Panc1 (cell line): ENCODE measurements at regions not wholly inside any gene's neighbourhood (a gene's known extent, or its start where the extent isn't known, plus 50 kb on each side); places are given as distances from the start of the nearest gene placed in this dataset.
A peak's percentile ranks its signal among the peaks of the same experiment; 100 is the strongest.

Source experiments
- ATAC-seq: fragments of 200-7000 bp; cut with Tn5 transposase; 2 replicates; pipeline ENCODE4 v1.9.1; 2020; ENCODE audit warnings: mild to moderate bottlenecking, moderate library complexity
- BruUV-seq: library from RNA; stranded (reverse); fragments of 400-500 nt; replicated peaks from 2 replicates; lab custom pipeline; 2021; lab: Mats Ljungman, UMichigan
- CTCF ChIA-PET: fragments of 300-600 bp; sonication (Branson Sonifier 250); formaldehyde crosslinking; loops from one replicate; lab custom pipeline; 2022; ENCODE audit warnings: antibody characterized with exemption; lab: Charles Lee
- POLR2A ChIA-PET: fragments of 300-600 bp; sonication (Branson Sonifier 250); formaldehyde crosslinking; loops from one replicate; lab custom pipeline; 2022; ENCODE audit warnings: antibody characterized with exemption; lab: Charles Lee
- DNase-seq: peaks from one replicate; pipeline ENCODE4 v3.0.0-alpha.2; 2010; ENCODE audit warnings: low read depth, low spot score
- H3K27ac ChIP-seq: 2 replicates; pipeline ENCODE4 v1.5.1; 2011; ENCODE audit warnings: mild to moderate bottlenecking, low read length, inconsistent platforms
- H3K27me3 ChIP-seq: fragments of 200-500 bp; sonication (Bioruptor generic); 2 replicates; pipeline ENCODE4 v1.6.0; 2014; ENCODE audit warnings: low read length, inconsistent platforms; ENCODE audit not compliant: control insufficient read depth, insufficient read depth
- H3K36me3 ChIP-seq: fragments of 200-500 bp; sonication (Bioruptor generic); 2 replicates; pipeline ENCODE4 v1.5.1; 2014; ENCODE audit warnings: inconsistent platforms, mild to moderate bottlenecking, low read length, moderate library complexity; ENCODE audit not compliant: control insufficient read depth, insufficient read depth
- H3K4me1 ChIP-seq: 2 replicates; pipeline ENCODE4 v1.5.1; 2011; ENCODE audit warnings: inconsistent platforms, mild to moderate bottlenecking, low read length, moderate library complexity; ENCODE audit not compliant: control insufficient read depth, insufficient read depth
- H3K4me3 ChIP-seq, 2 experiments: 2 replicates each; pipeline ENCODE4 v1.5.1; 2011 to 2012; ENCODE audit warnings: low read depth in 2 of 2, low read length in 2 of 2, mild to moderate bottlenecking in 2 of 2, inconsistent platforms in 1 of 2, moderate library complexity in 1 of 2
- H3K9me3 ChIP-seq: fragments of 200-500 bp; sonication (Bioruptor generic); 2 replicates; pipeline ENCODE4 v1.5.1; 2014; ENCODE audit warnings: low read depth, mild to moderate bottlenecking, inconsistent platforms, low read length, moderate library complexity; ENCODE audit not compliant: control insufficient read depth, insufficient read depth
- POLR2AphosphoS5 ChIP-seq: IDR thresholded peaks from 2 replicates; pipeline ENCODE4 v1.6.1; 2012; ENCODE audit warnings: mild to moderate bottlenecking, low read depth, low read length, moderate library complexity
- SIN3A ChIP-seq: IDR thresholded peaks from 2 replicates; pipeline ENCODE4 v1.6.1; 2012; ENCODE audit warnings: low read depth, mild to moderate bottlenecking, low read length, moderate library complexity, borderline replicate concordance; ENCODE audit not compliant: insufficient read depth
- TCF7L2 ChIP-seq: IDR thresholded peaks from 2 replicates; pipeline ENCODE4 v1.6.1; 2011; ENCODE audit warnings: mild to moderate bottlenecking, low read depth, low read length, inconsistent platforms
- in situ Hi-C: cut with HindIII; loops from 2 replicates; pipeline ENCODE4 v1.10.0; 2016; ENCODE audit warnings: low sequenced_read_pairs, low pct_unique_long_range_greater_than_20kb
- intact Hi-C: fragments of 100-400 bp; cut with micrococcal nuclease; formaldehyde crosslinking; loops from one replicate; pipeline ENCODE4 v1.10.0; 2022; ENCODE audit not compliant: unreplicated experiment
- TF ChIP-seq, protein P1 (sequence below): fragments of 450-650 bp; IDR thresholded peaks from 2 replicates; pipeline ENCODE4 v1.5.1; 2017; ENCODE audit warnings: mild to moderate bottlenecking
- TF ChIP-seq, protein P2 (sequence below), 2 experiments: IDR thresholded peaks; 2 replicates each; pipeline ENCODE4 v1.6.1; 2011 to 2012; ENCODE audit warnings: low read depth in 2 of 2, control low read depth in 1 of 2, low read length in 1 of 2, mild to moderate bottlenecking in 1 of 2, moderate library complexity in 1 of 2; ENCODE audit not compliant: insufficient read depth in 1 of 2

DNA sequence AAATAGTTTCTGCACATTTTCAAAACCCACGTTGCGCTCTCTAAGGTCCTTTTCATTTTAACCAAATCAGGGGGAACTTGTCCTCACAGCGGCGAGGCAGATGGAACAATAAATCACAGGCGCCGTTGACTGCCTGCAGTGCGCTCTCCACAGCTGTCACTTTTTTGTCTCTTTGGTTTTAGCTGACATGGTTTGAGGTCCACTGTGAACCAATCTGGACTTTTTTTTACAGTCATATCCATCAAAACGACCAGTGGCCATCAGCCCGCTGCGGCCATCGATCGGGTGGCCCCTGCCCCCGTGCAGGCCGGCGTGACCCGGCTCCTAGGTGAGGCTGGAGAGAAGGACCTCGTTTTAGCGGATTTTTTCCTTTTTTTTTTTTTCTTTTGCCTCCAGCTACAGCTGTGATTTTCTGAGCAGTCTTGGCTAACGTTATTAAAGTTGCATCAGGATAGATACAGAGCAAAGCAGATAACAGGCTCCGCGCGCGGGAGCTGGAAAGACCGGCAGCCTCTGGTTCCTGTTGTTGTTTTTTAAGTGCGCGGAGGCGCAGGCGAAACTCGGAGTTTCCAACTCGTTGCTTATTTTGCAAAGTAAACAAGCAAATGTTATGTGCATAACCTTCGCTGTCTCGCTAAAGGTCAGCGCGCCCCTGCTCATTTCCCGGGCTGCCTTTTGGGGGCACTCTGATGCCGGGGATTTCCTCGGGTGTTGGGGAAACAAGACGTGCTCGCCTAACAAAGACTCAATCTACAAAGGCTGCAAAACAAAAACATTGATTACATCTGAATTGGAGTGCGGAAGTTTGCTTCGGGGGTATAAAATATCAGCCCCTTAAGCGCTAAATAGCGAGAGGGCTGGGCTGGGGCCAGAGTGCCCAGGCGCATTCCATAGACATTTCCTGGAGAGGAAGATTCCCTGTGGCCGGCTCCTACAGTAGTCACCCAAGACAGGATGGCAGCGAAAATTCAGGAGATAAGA is 414.8 kb upstream of the MKI67 start:
- ATAC-seq (no peak), DNase-seq (no peak)
- H3K27me3 ChIP-seq = peaks cover 43% of the 10 kb centered on the region
- POLR2A ChIA-PET = no interaction called here
- in situ Hi-C loops (no loop called here), intact Hi-C loops (no loop called here)
- H3K36me3 ChIP-seq = no peaks in the 10 kb centered on the region
- CTCF ChIA-PET = no interaction called here
- no TSS peak for BruUV-seq
- no peaks in the 10 kb centered on the region for H3K9me3 ChIP-seq
- TF ChIP-seq, protein P1, sequence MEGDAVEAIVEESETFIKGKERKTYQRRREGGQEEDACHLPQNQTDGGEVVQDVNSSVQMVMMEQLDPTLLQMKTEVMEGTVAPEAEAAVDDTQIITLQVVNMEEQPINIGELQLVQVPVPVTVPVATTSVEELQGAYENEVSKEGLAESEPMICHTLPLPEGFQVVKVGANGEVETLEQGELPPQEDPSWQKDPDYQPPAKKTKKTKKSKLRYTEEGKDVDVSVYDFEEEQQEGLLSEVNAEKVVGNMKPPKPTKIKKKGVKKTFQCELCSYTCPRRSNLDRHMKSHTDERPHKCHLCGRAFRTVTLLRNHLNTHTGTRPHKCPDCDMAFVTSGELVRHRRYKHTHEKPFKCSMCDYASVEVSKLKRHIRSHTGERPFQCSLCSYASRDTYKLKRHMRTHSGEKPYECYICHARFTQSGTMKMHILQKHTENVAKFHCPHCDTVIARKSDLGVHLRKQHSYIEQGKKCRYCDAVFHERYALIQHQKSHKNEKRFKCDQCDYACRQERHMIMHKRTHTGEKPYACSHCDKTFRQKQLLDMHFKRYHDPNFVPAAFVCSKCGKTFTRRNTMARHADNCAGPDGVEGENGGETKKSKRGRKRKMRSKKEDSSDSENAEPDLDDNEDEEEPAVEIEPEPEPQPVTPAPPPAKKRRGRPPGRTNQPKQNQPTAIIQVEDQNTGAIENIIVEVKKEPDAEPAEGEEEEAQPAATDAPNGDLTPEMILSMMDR = peak; percentile 47
- no peak for TF ChIP-seq SIN3A
- H3K27ac ChIP-seq = no peak overlapping the region
- no peaks in the 10 kb centered on the region; the same call in 1 of the 2 replicates for H3K4me1 ChIP-seq
- no peak overlapping the region for H3K4me3 ChIP-seq

DNA sequence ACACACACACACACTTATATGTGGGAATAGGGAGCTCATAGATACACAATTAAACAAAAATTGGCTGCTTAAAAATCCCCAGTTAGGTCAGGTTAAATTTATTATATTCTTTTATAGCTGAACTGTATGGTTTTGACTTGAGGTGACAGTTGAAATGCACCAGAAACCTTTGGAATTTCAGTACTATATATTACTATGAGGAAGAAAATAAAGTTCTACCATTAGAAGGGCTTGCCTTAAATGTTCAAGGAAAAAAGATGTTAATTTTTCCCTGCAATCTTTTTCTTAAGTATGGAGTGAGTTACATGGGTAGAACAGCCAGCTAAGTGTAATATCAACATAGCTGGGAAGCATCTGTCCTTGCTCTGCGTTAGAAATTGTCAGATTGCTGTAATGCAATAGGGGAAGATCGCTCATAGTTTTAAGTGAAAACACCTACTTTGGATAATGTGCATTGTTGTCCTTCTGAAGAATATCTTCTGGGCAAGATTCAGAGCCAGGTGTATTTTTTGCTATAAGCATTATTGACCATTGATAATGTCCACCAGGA is 415.8 kb upstream of the MKI67 start:
- peaks cover 44% of the 10 kb centered on the region for H3K27me3 ChIP-seq
- no peak for ATAC-seq
- ChIA-PET POLR2A (no interaction called here), CTCF (interaction anchor here (0.6 kb wide), 1 partner anchor 158 kb away, joined by 11 read pairs; no protein-coding TSS in a partner anchor)
- intact Hi-C loops = no loop called here
- H3K9me3 ChIP-seq = no peaks in the 10 kb centered on the region
- DNase-seq = no peak
- H3K36me3 ChIP-seq = no peaks in the 10 kb centered on the region
- H3K27ac ChIP-seq = no peak overlapping the region
- in situ Hi-C loops = no loop called here
- H3K4me1 ChIP-seq = no peaks in the 10 kb centered on the region; the same call in 1 of the 2 replicates
- TF ChIP-seq POLR2AphosphoS5 = no peak
- no peak for TF ChIP-seq TCF7L2
- TF ChIP-seq, protein P2, sequence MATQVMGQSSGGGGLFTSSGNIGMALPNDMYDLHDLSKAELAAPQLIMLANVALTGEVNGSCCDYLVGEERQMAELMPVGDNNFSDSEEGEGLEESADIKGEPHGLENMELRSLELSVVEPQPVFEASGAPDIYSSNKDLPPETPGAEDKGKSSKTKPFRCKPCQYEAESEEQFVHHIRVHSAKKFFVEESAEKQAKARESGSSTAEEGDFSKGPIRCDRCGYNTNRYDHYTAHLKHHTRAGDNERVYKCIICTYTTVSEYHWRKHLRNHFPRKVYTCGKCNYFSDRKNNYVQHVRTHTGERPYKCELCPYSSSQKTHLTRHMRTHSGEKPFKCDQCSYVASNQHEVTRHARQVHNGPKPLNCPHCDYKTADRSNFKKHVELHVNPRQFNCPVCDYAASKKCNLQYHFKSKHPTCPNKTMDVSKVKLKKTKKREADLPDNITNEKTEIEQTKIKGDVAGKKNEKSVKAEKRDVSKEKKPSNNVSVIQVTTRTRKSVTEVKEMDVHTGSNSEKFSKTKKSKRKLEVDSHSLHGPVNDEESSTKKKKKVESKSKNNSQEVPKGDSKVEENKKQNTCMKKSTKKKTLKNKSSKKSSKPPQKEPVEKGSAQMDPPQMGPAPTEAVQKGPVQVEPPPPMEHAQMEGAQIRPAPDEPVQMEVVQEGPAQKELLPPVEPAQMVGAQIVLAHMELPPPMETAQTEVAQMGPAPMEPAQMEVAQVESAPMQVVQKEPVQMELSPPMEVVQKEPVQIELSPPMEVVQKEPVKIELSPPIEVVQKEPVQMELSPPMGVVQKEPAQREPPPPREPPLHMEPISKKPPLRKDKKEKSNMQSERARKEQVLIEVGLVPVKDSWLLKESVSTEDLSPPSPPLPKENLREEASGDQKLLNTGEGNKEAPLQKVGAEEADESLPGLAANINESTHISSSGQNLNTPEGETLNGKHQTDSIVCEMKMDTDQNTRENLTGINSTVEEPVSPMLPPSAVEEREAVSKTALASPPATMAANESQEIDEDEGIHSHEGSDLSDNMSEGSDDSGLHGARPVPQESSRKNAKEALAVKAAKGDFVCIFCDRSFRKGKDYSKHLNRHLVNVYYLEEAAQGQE (IDR thresholded peaks at IDR 0.05; ENCODE audit: insufficient read depth in 1 of 2, low read depth in 2 of 2, low read length in 1 of 2) = no peak
- TF ChIP-seq, protein P1 = no peak
- no peak for TF ChIP-seq SIN3A
- H3K4me3 ChIP-seq = no peak overlapping the region
- no TSS peak for BruUV-seq
